Left ventricle myocardium inferior (tissue), 1 donor: ENCODE measurements at regions not wholly inside any gene's neighbourhood (a gene's known extent, or its start where the extent isn't known, plus 50 kb on each side); places are given as distances from the start of the nearest gene placed in this dataset.

Experiments used
- DNase-seq: peaks from one replicate; pipeline ENCODE4 v3.0.0-alpha.2; 2020
- H3K27ac ChIP-seq: fragments of 200-600 bp; replicated peaks from 2 replicates; pipeline ENCODE4 v1.8.0; 2021
- H3K27me3 ChIP-seq: fragments of 200-600 bp; 2 replicates; pipeline ENCODE4 v1.8.0; 2021; ENCODE audit warnings: low read depth
- H3K36me3 ChIP-seq: fragments of 200-600 bp; 2 replicates; pipeline ENCODE4 v1.8.0; 2021
- H3K4me1 ChIP-seq: fragments of 200-600 bp; 2 replicates; pipeline ENCODE4 v1.8.0; 2021
- H3K4me3 ChIP-seq: fragments of 200-600 bp; 2 replicates; pipeline ENCODE4 v1.8.0; 2021; ENCODE audit warnings: mild to moderate bottlenecking, moderate library complexity
- H3K9me3 ChIP-seq: fragments of 200-600 bp; replicated peaks from 2 replicates; pipeline ENCODE4 v1.8.0; 2021
- intact Hi-C: fragments of 100-400 bp; cut with micrococcal nuclease; formaldehyde crosslinking; loops from one replicate; pipeline ENCODE4 v1.11.0; 2022
- TF ChIP-seq, protein P1 (sequence below): fragments of 200-600 bp; IDR thresholded peaks from 2 replicates; pipeline ENCODE4 v1.8.0; 2021; ENCODE audit warnings: antibody characterized with exemption, mild to moderate bottlenecking, borderline replicate concordance
- donor health status: DM: no; HTN: yes; CAD: no; lungs with severe emphysema.

DNA sequence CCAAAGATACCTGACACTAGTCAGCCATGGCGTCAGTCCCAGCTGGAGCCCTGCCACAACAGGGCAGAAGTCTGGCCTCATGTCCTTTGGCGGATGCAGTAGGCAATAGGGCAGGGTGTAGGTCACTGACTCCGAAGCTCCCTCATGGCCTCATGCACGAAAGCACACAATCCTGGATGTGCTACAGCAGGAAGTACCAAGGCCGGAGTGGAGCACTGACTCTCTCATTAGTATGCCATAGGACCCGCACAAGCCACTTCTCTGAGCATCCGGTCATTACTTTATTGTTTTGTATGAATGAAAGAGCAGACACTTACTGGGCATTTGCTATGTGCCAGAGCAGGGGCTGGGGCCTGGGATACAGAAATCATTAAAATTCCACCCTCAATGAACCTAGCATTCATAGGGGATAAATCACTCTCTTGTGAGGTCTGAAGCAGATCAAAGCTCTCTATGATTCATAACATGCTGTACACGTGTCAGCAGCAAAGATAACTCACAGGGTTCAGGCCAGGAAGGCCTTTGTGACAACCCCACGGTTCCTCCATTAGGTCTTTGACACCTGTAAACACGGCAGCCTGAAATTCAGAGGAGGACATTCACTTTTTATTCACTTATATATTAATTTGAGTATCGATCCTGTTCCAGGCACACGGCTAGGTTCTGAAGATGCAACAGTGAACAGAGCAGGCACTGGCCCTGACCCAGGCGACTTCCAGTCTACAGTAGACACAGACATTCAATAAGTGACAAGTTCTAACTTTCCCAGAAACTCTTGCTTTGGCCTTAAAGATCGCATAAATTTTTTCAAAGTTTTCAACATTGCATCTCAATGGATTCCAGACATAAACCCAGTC lies 357.9 kb upstream of the USP24 start:
- Histone ChIP-seq H3K27me3 (no peaks in the 10 kb centered on the region), H3K9me3 (no peaks in the 10 kb centered on the region), H3K36me3 (no peaks in the 10 kb centered on the region), H3K27ac (no peak overlapping the region), H3K4me3 (no peak overlapping the region), H3K4me1 (peaks cover 6% of the 10 kb centered on the region)
- no peak for DNase-seq
- TF ChIP-seq, protein P1, sequence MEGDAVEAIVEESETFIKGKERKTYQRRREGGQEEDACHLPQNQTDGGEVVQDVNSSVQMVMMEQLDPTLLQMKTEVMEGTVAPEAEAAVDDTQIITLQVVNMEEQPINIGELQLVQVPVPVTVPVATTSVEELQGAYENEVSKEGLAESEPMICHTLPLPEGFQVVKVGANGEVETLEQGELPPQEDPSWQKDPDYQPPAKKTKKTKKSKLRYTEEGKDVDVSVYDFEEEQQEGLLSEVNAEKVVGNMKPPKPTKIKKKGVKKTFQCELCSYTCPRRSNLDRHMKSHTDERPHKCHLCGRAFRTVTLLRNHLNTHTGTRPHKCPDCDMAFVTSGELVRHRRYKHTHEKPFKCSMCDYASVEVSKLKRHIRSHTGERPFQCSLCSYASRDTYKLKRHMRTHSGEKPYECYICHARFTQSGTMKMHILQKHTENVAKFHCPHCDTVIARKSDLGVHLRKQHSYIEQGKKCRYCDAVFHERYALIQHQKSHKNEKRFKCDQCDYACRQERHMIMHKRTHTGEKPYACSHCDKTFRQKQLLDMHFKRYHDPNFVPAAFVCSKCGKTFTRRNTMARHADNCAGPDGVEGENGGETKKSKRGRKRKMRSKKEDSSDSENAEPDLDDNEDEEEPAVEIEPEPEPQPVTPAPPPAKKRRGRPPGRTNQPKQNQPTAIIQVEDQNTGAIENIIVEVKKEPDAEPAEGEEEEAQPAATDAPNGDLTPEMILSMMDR, result no peak
- intact Hi-C loops, result no loop called here

DNA sequence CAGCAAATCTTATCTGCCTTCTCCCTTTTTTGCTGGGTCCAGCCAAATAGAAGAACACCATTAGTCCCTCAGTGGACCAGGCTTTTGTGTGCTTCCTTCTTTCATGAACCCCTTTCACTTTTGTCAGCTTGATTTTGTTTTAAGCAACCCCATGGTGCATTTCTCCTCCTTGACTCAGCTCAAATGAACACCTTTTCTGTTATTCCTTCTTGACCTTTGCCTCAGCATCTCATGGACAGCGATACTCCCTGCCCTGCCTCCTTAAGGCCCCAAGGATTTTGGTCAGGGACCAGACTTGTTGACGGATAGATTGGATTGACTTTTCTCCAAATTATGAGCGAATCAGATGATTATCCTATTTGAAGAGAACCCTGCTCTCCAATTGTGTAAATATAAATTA lies 356.6 kb upstream of the USP24 start:
- no peak overlapping the region for H3K4me3 ChIP-seq
- DNase-seq, result no peak
- no peaks in the 10 kb centered on the region for H3K27me3 ChIP-seq
- intact Hi-C loops, result no loop called here
- TF ChIP-seq, protein P1, result no peak
- no peaks in the 10 kb centered on the region for H3K36me3 ChIP-seq
- H3K27ac ChIP-seq, result no peak overlapping the region
- peaks cover 6% of the 10 kb centered on the region for H3K4me1 ChIP-seq
- H3K9me3 ChIP-seq, result no peaks in the 10 kb centered on the region

DNA sequence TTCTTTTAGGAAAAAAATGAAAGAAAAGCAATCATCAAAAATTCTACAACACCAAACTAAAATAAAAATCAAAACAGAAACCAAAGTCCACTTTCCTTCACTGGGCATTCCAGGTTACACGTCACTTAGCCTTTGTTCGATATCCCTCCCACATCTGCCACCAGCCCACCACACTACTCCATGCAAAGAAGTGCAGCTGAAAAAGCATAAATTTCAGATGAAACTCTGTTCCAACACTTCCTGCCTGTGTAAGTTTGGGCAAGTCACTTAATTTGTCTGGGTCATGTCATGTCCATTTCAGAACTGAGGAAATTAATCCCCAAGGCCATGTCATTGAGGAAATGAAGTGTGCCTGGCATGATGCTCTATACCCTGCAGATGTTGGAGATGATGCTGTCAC lies 354.3 kb upstream of the USP24 start:
- H3K4me1 ChIP-seq, result no peaks in the 10 kb centered on the region
- no peaks in the 10 kb centered on the region for H3K9me3 ChIP-seq
- TF ChIP-seq, protein P1, result no peak
- no peaks in the 10 kb centered on the region for H3K27me3 ChIP-seq
- no peak overlapping the region for H3K27ac ChIP-seq
- intact Hi-C loops, result no loop called here
- no peaks in the 10 kb centered on the region for H3K36me3 ChIP-seq
- DNase-seq, result no peak
- H3K4me3 ChIP-seq, result no peak overlapping the region

DNA sequence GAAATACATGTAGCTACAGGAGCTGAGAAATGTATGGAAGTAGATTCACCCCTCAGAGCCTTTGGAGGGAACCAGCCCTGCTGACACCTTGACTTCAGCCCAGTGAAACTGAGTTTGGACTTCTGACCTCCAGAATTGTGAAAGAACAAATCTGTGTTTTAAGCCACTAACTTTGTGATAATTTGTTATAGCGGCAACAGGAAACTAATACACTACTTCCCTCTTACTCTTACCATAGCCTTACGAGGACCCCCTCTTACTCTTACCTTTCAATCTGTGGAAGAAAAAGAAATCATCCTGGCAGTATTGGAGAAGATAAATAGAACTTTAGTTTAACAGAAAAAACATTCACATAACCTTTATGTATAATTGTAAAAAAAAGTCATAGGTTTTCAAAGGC lies 353.6 kb upstream of the USP24 start:
- no peaks in the 10 kb centered on the region for H3K27me3 ChIP-seq
- no peak for DNase-seq
- H3K27ac ChIP-seq, result no peak overlapping the region
- no peaks in the 10 kb centered on the region for H3K9me3 ChIP-seq
- no peaks in the 10 kb centered on the region for H3K36me3 ChIP-seq
- H3K4me3 ChIP-seq, result no peak overlapping the region
- intact Hi-C loops, result no loop called here
- no peaks in the 10 kb centered on the region for H3K4me1 ChIP-seq
- TF ChIP-seq, protein P1, result no peak

DNA sequence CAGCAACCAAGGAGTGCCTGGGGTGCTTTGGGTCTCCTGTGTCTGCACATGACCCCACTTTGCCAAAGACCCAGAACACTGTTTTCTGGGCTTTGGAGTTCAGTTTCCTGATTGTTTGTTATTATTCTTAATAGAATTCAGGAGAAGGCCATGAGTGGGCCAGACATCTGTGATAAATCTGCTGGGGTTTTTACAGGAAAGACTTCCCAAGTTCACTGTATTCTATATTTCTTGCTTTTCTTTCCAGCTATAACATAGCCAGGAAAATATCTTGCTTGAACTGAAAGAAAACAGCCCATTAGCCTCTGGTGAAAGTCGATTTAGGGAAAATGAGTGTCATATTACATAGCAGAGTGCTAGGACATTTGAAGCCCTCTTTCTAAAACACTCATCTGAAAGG lies 345.1 kb upstream of the USP24 start:
- TF ChIP-seq, protein P1, result no peak
- no peak for DNase-seq
- Histone ChIP-seq H3K27ac (no peak overlapping the region), H3K36me3 (no peaks in the 10 kb centered on the region), H3K9me3 (no peaks in the 10 kb centered on the region), H3K4me3 (no peak overlapping the region), H3K27me3 (no peaks in the 10 kb centered on the region), H3K4me1 (peaks cover 8% of the 10 kb centered on the region)
- intact Hi-C loops, result no loop called here
